ENCODE measurements at regions not wholly inside any gene's neighbourhood (a gene's known extent, or its start where the extent isn't known, plus 50 kb on each side); places are given as distances from the start of the nearest gene placed in this dataset.
"Not testable (repeated sequence)": the region's sequence is repeated elsewhere in the genome, so short reads cannot be mapped to it uniquely, and the experiment has no call there.

GRCh38 chr7:23938215-23938614 lies 228.2 kb downstream of the STK31 start:
- no peak for DNase-seq (ENCODE audit: low spot score)

- DNase-seq (ENCODE audit: low spot score): no peak
Measured at GRCh38 chr7:23938937-23939552, 229.0 kb downstream of the STK31 start.

GRCh38 chr7:23939747-23940146 lies 229.7 kb downstream of the STK31 start:
- DNase-seq (ENCODE audit: low spot score): not testable (repeated sequence)

- DNase-seq (ENCODE audit: low spot score): no peak
Measured at GRCh38 chr7:23941551-23941950, 231.5 kb downstream of the STK31 start.

GRCh38 chr7:23942032-23942431 lies 232.0 kb downstream of the STK31 start:
- no peak for DNase-seq (ENCODE audit: low spot score)

GRCh38 chr7:23944131-23944530 lies 234.1 kb downstream of the STK31 start:
- DNase-seq (ENCODE audit: low spot score): no peak

- DNase-seq (ENCODE audit: low spot score): no peak
Measured at GRCh38 chr7:23945472-23945871, 235.5 kb downstream of the STK31 start.

- DNase-seq (ENCODE audit: low spot score): no peak
Measured at GRCh38 chr7:23955145-23955544, 245.1 kb downstream of the STK31 start.

- no peak for DNase-seq (ENCODE audit: low spot score)
Measured at GRCh38 chr7:23955600-23956149, 245.7 kb downstream of the STK31 start.

GRCh38 chr7:23956772-23957576 lies 247.0 kb downstream of the STK31 start:
- DNase-seq (ENCODE audit: low spot score): no peak

- no peak for DNase-seq (ENCODE audit: low spot score)
Measured at GRCh38 chr7:23959821-23960220, 249.8 kb downstream of the STK31 start.

- no peak for DNase-seq (ENCODE audit: low spot score)
Measured at GRCh38 chr7:23960361-23960760, 250.3 kb downstream of the STK31 start.

GRCh38 chr7:23963461-23964165 lies 253.6 kb downstream of the STK31 start:
- no peak for DNase-seq (ENCODE audit: low spot score)

GRCh38 chr7:23964715-23965114 lies 254.7 kb downstream of the STK31 start:
- no peak for DNase-seq (ENCODE audit: low spot score)

- DNase-seq (ENCODE audit: low spot score): no peak
Measured at GRCh38 chr7:23965296-23965695, 255.3 kb downstream of the STK31 start.

- no peak for DNase-seq (ENCODE audit: low spot score)
Measured at GRCh38 chr7:23966941-23967340, 256.9 kb downstream of the STK31 start.

- DNase-seq (ENCODE audit: low spot score): no peak
Measured at GRCh38 chr7:23967949-23968599, 258.1 kb downstream of the STK31 start.

- DNase-seq (ENCODE audit: low spot score): no peak
Measured at GRCh38 chr7:23968791-23969190, 258.8 kb downstream of the STK31 start.

- no peak for DNase-seq (ENCODE audit: low spot score)
Measured at GRCh38 chr7:23969443-23969842, 259.4 kb downstream of the STK31 start.

GRCh38 chr7:23970193-23970592 lies 260.2 kb downstream of the STK31 start:
- no peak for DNase-seq (ENCODE audit: low spot score)

- DNase-seq (ENCODE audit: low spot score): no peak
Measured at GRCh38 chr7:23971031-23971430, 261.0 kb downstream of the STK31 start.

GRCh38 chr7:23972057-23972456 lies 262.0 kb downstream of the STK31 start:
- no peak for DNase-seq (ENCODE audit: low spot score)
